GM18873 (cell line): ENCODE measurements at regions not wholly inside any gene's neighbourhood (a gene's known extent, or its start where the extent isn't known, plus 50 kb on each side); places are given as distances from the start of the nearest gene placed in this dataset.
"Not testable (repeated sequence)": the region's sequence is repeated elsewhere in the genome, so short reads cannot be mapped to it uniquely, and the experiment has no call there.

Experiments
- ATAC-seq: cut with Tn5 transposase; IDR thresholded peaks from one replicate; pipeline ENCODE4 v1.9.1; 2021; ENCODE audit warnings: mild to moderate bottlenecking, moderate library complexity, moderate number of reproducible peaks; ENCODE audit not compliant: unreplicated experiment, low FRiP score

DNA sequence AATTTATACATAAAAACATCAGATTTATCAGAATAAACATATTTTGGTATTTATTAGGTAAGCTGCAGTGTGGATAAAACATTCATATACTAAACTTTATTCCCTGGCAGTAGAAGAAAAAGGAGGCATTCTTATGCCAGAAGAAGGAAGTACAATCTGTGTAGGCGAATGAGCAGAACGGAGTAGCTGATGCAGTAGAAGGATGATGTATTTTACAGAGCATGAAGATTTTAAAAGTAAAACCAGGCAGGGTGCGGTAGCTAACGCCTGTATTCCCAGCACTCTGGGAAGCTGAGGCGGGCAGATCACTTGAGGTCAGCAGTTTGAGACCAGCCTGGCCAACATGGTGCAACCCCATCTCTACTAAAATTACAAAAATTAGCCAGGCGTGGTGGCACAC lies 294.9 kb upstream of the MKLN1 start:
- no peak for ATAC-seq

DNA sequence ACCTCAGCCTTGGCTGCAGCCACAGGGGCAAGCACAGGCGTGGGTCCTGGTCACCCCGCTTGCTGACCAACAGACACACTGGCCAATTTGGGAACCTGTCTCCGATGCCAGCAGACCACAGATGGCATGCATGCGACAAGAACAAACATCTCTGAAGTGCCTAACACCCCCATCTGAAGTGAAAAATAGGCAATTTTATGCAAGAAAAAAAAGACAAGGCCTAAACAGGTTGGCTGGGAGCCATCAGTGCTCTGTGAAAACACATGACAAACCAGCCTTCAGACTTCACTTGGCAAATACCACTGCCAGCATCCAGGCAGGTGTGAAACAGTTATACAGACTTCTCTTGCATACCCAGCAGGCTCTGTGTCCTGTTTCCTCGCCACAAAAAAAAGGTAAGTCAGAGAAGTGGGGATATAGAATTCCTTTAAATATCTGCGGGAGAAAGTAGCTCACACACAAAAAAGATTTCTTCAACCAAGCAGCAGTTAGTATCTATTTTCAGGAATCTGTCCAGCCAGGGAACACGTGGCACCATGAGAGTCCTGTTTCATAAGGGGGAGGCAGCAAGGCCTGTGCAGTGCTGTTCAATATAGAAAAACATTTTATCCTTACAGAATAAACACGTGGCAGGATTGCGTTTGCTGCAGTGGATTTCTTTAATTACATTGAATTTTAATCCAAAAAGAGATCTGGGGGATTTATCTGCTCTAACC lies 293.4 kb upstream of the MKLN1 start:
- no peak for ATAC-seq

DNA sequence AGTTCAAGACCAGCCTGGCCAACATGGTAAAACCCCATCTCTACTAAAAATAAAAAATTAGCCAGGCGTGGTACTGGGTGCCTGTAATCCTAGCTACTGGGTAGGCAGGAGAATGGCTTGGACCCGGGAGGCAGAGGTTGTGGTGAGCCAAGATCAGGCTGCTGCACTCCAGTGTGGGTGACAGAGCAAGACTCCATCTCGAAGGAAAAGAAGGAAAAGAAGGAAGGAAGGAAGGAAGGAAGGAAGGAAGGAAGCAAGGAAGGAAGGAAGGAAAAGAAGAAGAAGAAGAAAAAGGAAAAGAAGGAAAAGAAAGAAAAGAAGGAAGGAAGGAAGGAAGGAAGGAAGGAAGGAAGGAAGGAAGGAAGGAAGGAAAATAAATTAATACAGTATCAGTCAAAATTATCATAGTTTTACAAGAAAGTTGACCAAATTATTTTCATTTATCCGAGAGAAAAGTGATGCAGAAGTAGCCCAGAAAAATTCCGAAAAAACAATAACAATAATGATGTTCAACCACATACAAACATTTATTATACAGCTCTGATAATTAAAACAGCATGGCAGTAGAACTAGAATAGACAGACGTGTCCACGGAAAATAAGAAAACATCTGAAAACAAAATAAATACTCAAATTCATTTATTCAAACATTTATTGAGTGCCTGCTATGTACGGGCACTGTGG lies 292.4 kb upstream of the MKLN1 start:
- no peak for ATAC-seq

DNA sequence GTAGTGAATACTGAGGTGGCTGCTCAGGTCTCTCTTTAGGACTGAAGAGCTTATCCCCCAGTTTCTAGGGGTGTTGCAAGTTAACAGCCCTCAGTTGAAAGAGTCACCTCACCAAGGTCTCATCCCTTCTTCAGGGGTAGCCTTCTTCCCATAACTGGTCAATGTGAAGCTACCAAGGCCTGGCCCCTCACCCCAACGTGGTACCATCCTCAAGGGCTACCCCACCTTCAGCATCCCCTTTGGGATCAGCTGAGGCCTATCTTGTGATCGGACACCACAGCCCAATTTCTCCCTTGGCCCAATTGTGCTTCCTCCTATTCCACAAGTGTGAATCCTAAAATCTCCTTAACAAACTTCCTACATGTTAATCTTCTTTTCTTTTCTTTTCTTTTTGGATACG lies 289.5 kb upstream of the MKLN1 start:
- ATAC-seq, result no peak

DNA sequence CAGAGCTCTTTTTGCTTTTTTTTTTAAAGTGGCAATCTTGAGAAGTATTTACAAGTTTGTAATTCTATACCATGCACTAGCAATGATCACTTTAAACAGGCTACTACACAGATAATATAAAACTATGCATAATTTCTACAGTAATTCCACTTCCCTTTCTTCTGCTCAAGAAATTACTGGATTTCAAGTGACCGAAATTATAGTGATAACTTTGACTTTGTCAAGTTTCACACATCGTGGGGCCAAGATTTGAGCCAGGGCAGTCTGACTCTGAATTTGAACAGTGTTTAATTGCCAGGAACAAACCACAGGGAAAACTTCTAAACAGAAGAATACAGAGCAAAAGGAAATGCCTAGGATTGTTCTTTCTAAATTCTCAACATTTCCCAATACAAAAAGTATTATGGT lies 288.3 kb upstream of the MKLN1 start:
- ATAC-seq, result no peak

DNA sequence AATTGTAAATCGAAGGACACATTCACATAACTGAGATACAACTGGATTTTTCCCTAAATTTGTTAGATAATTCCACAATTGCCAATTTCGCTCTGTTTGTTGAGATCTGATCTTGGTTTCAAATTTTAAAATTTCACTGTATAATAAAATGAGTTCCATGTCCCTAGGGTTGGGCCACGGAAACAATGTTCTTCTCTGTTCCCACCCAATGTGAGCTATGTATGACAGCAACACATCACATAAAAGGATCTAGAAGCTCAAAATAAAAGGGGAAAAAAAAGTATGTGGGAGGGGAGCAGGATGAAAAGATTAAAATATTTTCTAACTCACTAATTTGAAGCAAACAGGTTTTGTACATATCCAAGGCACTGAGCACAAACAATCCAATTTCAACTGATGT lies 287.8 kb upstream of the MKLN1 start:
- no peak for ATAC-seq

DNA sequence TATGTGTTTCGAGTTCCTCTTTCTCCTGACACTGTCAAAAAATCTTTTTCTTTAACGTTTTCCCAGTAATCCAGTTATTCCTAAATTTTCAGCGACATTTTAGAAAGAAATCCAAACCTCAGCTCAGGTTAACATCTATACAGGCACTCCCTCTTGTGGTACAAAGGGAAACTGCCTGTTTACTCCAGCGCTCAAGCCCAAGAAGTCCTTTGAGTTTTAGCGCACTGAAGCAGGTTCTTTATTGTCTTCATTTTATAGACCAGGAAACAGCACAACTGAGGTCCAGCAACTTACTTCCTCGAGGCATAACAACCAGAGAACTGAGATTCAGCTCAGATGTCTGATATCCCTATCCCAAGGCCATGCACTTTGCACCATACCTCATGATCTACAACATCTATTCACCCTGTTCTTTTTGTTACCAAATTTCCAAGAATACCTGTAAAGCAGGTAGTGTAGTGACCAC lies 287.2 kb upstream of the MKLN1 start:
- no peak for ATAC-seq

DNA sequence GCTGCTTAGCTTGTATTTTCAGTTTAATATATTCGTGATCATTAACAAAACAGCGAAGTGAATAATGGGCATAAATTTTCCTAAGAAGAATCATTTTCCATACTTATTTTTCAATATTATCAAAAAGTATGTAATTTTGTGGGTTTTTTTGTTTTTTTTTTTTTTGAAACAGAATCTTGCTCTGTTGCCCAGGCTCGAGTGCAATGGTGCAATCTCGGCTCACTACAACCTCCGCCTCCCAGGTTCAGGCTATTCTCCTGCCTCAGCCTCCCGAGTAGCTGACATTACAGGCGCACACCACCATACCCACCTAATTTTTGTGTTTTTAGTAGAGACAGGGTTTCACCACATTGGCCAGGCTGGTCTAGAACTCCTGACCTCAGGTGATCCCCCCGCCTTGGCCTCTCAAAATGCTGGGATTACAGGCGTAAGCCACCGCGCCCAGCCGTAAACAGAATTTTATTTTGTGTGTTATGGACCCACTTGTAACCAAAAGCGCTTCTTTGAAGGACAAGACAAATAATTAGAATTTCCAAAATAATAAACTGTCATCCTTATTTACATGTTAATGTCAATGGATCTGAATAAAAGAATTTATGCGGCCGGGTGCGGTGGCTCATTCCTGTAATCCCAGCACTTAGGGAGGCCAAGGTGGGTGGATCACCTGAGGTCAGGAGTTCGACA lies 286.5 kb upstream of the MKLN1 start:
- not testable (repeated sequence) for ATAC-seq

DNA sequence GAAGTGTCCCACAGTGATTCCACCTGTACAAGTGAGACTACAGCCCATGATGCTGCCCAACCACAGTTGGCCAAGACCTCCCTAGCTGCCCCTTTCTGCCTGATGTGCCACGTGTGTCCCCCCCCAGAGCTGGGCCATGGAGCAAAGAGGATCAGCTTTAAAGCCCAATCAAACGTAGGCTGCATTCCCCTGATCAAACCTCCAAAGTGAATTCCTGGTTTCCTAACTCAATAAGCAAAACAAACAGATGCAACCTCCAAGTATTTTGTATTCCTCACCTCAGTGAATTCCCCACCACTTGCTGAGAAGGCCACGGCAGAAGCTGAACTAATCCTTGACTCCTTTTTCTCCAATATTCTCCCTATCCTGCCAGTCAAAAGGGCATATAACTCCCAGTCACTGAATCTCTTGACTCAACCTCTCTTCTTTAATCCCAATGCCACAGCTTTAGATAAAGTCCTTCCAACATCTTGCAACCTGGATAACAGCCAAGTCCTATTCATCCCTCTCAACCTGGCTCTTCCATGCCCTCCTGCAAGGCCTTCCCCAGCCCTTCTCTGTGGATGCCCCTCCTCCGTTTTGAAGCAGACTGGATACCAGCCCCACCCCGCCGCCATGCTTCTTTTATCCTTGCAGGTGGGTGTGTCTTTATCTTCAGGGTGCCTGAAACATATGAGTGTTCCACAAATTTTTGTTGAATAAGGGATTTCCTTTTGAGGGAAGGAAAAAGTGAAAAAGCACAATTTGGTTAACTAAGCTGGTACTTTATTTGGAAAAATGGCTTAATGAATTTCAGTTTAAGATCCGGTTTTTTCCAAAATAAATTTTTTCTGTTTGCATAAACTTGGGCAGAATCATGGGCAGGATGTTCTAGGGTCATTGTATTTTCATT lies 285.2 kb upstream of the MKLN1 start:
- ATAC-seq, result no peak

DNA sequence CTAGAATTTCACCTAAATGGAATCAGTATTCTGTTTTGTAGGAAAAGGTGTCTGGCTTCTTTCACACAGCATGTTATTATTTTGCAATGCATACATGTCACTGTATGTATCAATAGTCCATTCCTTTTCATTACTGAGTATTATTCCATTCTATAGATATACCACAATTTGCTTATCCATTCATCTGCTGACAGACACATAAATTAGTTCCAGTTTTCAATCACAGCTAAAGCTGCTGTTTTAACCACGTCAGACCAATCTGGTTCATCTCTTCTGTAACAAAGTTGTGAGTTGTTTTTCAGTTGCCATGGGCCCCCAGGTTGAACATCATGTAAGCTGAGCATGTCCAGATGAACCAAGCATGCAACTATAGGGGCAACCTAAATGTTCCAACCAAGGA lies 282.1 kb upstream of the MKLN1 start:
- ATAC-seq, result no peak

DNA sequence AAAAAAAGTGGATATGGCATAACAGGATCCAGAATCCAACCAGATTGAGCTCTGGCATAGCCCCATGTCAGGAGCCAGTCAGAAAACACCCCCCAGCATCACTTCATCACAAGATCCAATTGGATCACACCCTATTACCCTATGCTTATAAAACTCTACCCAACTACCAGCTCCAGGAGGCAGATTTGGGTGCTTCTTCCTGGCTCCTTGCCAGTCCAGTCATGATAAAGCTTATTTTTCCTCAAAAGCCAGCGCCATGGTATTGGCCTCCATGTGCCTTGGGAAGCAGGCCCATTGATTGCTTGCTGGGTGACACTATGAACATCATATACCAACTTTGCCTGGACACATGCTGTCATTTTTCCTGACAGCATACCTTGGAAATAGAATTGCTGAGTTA lies 281.4 kb upstream of the MKLN1 start:
- no peak for ATAC-seq

DNA sequence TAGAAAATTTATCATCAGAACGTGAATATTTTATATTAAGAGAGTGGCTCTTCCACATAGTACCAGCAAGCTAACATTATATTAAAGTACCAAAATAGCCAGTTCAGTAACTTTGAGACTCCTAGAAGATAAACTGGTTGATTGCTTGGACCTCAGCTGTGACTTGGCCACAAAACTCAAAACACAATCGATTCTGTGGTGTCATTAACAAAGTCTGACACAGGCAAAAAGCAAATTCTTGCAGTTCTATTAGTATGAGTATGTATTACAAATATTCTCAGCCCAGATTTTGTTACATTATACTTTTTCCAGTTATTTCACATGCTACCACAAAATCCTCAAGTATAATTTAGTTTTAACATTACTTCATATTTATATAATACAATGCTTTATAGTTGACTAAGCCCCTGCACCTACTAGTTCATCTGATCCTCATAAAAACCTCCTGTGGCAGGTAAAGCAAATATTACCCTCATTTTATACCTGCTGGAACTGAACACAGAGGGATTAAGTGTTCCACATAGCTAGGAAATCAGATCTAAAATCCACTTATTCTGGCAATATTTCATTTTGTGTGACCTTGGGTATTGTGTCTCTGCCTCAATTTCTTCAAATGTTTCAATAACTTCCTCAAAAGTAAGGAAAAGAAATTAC lies 279.9 kb upstream of the MKLN1 start:
- no peak for ATAC-seq

DNA sequence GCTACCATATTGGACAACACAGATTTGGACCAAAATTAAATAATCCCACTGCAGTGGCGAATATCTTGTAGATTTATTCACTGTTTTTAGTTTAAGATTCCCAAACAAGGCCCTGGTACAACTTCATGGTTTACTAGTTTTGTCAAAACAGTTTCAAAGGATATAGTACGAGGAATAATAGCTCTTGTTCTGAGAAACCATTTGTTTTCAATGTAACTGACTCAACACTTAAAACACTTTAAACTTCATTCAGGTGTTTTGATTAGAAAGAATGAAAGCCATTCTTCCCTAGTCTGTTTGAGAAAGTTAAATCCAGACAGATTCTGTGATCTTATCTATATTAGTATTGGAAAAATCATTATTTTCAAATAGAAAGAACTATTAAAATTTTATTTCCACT lies 276.4 kb upstream of the MKLN1 start:
- ATAC-seq, result no peak

DNA sequence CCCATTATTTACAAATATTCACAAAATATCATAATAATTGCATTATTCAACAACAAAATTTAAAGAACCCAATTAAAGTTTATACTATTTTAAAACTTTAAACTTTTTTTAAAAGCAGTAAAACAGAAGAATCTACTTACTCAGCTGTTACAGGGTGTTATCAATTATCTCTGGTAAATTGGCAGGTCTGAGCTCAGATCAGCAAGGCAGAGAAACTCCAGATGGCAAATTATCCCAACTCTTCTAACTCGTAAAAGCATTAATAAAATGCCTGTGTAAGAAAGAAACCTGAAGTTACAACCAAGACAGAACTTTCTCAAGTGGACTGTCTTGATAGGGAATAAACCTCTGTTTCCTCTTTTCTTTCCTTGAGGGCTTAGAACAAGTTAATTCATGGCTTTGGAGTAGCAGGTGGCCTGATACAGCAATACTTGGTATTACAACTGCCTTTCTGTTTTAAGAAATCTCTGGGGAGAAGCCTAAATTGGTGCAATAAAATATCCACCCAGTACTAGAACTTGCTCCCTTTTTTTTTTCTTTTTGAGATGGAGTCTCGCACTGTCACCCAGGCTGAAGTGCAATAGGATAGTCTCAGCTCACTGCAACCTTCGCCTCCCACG lies 275.3 kb upstream of the MKLN1 start:
- no peak for ATAC-seq

DNA sequence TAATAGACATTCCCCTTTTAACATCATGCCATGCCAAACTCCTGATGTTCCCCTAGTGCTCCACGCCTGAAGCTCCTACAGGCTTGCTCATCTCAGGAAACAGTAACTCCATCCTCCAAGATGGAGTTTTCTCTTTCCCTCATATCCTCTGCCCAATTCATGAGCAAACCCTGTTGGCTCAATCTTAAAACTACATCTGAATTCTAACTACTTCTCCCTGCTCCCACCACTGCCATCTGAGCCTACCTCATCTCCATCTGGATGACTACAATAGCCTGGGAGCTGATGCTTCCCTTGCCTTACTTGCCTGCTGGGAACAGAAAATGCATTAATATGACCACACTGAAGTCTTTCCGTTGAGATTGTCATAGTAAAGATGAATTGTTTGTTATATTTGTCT lies 271.7 kb upstream of the MKLN1 start:
- no peak for ATAC-seq

DNA sequence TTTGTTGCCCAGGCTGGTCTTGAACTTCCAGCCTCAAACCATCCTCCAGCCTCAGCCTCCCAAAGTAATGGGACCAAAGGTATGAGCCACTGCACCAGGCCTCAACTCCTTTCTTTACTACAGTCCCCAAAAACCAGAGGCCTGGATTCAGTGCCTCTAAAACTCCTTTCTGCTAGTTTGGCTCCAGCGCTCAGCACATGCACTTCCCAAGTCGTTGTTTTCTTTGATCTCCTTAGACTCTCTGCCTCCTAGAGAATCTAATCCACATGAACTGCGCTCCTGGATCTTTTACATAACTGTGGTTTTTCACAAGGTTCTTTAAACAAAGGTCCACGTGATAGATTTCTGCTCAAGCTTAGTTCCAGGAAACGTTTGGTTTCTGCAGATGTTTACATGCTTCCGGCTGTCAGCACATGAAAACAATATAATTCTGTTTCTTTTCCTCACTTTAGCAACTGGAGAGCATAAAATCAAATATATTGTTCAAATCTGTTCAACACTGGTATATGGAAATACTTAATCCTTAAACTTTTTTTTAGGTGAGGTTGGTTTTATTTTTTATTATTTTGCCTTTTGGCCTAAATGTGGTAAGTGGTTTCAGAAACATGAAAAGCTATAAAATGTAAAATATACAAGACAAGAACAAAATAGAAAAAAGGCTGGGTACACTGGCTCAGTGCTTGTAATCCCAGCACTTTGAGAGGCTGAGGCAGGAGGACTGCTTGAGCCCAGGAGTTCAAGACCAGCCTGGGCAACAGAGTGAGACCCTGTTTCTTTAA lies 270.5 kb upstream of the MKLN1 start:
- no peak for ATAC-seq

DNA sequence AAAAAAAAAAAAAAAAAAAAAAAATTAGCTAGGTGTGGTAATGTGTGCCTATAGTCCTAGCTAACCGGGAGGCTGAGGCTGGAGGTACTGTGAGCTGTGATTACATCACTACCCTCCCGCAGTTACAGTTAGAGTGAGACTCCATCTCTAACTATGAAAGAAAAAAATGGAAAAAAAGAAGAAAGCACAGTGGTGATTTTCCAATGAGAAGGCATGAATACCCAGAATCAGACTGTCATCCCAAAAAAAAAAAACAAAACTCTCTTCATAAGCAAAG lies 269.9 kb upstream of the MKLN1 start:
- ATAC-seq, result no peak

DNA sequence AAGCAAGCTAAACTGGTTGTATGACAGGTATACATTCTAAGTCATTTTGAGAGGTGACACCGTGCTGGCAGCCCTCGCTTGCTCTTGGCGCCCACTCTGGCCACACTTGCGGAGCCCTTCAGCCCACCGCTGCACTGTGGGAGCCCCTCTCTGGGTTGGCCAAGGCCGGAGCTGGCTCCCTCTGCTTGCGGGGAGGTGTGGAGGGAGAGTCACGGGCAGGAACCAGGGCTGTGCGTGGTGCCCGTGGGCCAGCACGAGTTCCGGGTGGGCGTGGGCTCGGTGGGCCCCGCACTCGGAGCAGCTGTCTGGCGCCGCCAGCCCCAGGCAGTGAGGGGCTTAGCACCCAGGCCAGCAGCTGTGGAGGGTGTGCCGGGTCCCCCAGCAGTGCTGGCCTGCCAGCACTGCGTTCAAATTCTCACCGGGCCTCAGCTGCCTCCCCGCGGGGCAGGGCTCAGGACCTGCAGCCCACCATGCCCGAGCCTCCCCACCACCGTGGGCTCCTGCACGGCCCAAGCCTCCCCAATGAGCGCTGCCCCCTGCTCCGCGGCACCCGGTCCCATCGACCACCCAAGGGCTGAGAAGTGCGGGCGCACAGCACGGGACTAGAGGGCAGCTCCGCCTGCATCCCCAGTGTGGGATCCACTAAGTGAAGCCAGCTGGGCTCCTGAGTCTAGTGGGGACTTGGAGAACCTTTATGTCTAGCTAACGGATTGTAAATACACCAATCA lies 269.0 kb upstream of the MKLN1 start:
- not testable (repeated sequence) for ATAC-seq

DNA sequence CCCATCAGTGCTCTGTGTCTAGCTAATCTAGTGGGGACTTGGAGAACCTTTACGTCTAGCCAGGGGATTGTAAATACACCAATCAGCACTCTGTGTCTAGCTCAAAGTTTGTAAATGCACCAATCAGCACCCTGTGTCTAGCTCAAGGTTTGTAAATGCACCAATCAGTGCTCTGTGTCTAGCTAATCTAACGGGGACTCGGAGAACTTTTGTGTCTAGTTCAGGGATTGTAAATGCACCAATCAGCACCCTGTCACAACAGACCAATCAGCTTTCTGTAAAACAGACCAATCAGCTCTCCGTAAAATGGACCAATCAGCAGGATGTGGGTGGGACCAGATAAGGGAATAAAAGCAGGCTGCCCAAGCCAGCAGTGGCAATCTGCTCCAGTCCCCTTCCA lies 268.3 kb upstream of the MKLN1 start:
- not testable (repeated sequence) for ATAC-seq
